ENCODE measurements at regions not wholly inside any gene's neighbourhood (a gene's known extent, or its start where the extent isn't known, plus 50 kb on each side); places are given as distances from the start of the nearest gene placed in this dataset.

GRCh38 chr4:157840034-157840433 lies 332.8 kb downstream of the GASK1B start:
- DNase-seq: no peak

- no peak for DNase-seq
Measured at GRCh38 chr4:157838366-157838765, 334.5 kb downstream of the GASK1B start.

GRCh38 chr4:157837071-157837703 lies 335.6 kb downstream of the GASK1B start:
- DNase-seq: no peak

- DNase-seq: no peak
Measured at GRCh38 chr4:157832596-157832995, 340.2 kb downstream of the GASK1B start.

GRCh38 chr4:157824021-157824420 lies 348.8 kb downstream of the GASK1B start:
- DNase-seq: no peak

- no peak for DNase-seq
Measured at GRCh38 chr4:157821814-157822213, 351.0 kb downstream of the GASK1B start.

- DNase-seq: peak; percentile 13 to 63
Measured at GRCh38 chr4:157819693-157820464, 352.9 kb downstream of the GASK1B start.

- DNase-seq: peak in 1 of 2 experiments; percentile 58
Measured at GRCh38 chr4:157818946-157819692, 353.7 kb downstream of the GASK1B start.

GRCh38 chr4:157810137-157810774 lies 362.6 kb downstream of the GASK1B start:
- no peak for DNase-seq

GRCh38 chr4:157808796-157809383 lies 363.9 kb downstream of the GASK1B start:
- no peak for DNase-seq

GRCh38 chr4:157806184-157806583 lies 366.6 kb downstream of the GASK1B start:
- DNase-seq: peak; percentile 94 to 96

- DNase-seq: peak; percentile 78 to 86
Measured at GRCh38 chr4:157804986-157805385, 367.8 kb downstream of the GASK1B start.

GRCh38 chr4:157803845-157804521 lies 368.8 kb downstream of the GASK1B start:
- peak; percentile 22 to 38 for DNase-seq

GRCh38 chr4:157803421-157803820 lies 369.4 kb downstream of the GASK1B start:
- DNase-seq: no peak

GRCh38 chr4:157795495-157795894 lies 377.3 kb downstream of the GASK1B start:
- no peak for DNase-seq

GRCh38 chr4:157792716-157793115 lies 380.1 kb downstream of the GASK1B start:
- no peak for DNase-seq

- no peak for DNase-seq
Measured at GRCh38 chr4:157791236-157791635, 381.6 kb downstream of the GASK1B start.

- no peak for DNase-seq
Measured at GRCh38 chr4:157787618-157788017, 385.2 kb downstream of the GASK1B start.

GRCh38 chr4:157781361-157781760 lies 391.5 kb downstream of the GASK1B start:
- no peak for DNase-seq

GRCh38 chr4:157779081-157779480 lies 393.7 kb downstream of the GASK1B start:
- no peak for DNase-seq

GRCh38 chr4:157776930-157777528 lies 395.8 kb downstream of the GASK1B start:
- DNase-seq: no peak

- no peak for DNase-seq
Measured at GRCh38 chr4:157775971-157776370, 396.9 kb downstream of the GASK1B start.

All from NCI-H526 (cell line).